Left lung (tissue), 4 donors: ENCODE measurements at regions not wholly inside any gene's neighbourhood (a gene's known extent, or its start where the extent isn't known, plus 50 kb on each side); places are given as distances from the start of the nearest gene placed in this dataset.
"Not testable (repeated sequence)": the region's sequence is repeated elsewhere in the genome, so short reads cannot be mapped to it uniquely, and the experiment has no call there.

Source experiments
- ATAC-seq: fragments of 200-7000 bp; cut with Tn5 transposase; one replicate; pipeline ENCODE4 v1.9.1; 2020; ENCODE audit warnings: moderate library complexity
- DNase-seq, 4 donors: peaks; one replicate each; pipeline ENCODE4 v3.0.0-alpha.2; 2013 to 2020
- H3K27ac ChIP-seq, 2 donors: fragments of 200-600 bp; sonication (generic) in 1 of 2; one replicate each; pipeline versions ENCODE4 v1.5.0 to v1.8.0; 2020 to 2021
- H3K27me3 ChIP-seq, 2 donors: fragments of 200-600 bp; sonication (generic) in 1 of 2; one replicate each; pipeline versions ENCODE4 v1.5.0 to v1.8.0; 2020 to 2021
- H3K36me3 ChIP-seq, 2 donors: fragments of 200-600 bp; sonication (generic) in 1 of 2; one replicate each; pipeline versions ENCODE4 v1.5.0 to v1.8.0; 2020 to 2021
- H3K4me1 ChIP-seq, 2 donors: fragments of 200-600 bp; one replicate each; pipeline ENCODE4 v1.8.0; 2021
- H3K4me3 ChIP-seq, 2 donors: fragments of 200-600 bp; sonication (generic) in 1 of 2; one replicate each; pipeline versions ENCODE4 v1.5.0 to v1.8.0; 2020 to 2021; ENCODE audit warnings: mild to moderate bottlenecking in 1 of 2
- H3K9me3 ChIP-seq, 2 donors: fragments of 200-600 bp; sonication (generic) in 1 of 2; one replicate each; pipeline versions ENCODE4 v1.5.0 to v1.8.0; 2020 to 2021
- intact Hi-C, 2 donors: fragments of 100-400 bp; cut with DNase I; formaldehyde crosslinking; loops; one replicate each; pipeline versions ENCODE4 v1.11.2 to v1.14.2; 2022
- TF ChIP-seq, protein P1 (sequence below), 2 donors: fragments of 200-600 bp; sonication (generic) in 1 of 2; IDR thresholded peaks; one replicate each; pipeline versions ENCODE4 v1.5.0 to v1.8.0; 2021; ENCODE audit warnings: antibody characterized with exemption in 2 of 2
- donor health status: DM: no; HTN: yes; CAD: no.
- donor health status: DM: no; HTN: no; CAD: no.

DNA sequence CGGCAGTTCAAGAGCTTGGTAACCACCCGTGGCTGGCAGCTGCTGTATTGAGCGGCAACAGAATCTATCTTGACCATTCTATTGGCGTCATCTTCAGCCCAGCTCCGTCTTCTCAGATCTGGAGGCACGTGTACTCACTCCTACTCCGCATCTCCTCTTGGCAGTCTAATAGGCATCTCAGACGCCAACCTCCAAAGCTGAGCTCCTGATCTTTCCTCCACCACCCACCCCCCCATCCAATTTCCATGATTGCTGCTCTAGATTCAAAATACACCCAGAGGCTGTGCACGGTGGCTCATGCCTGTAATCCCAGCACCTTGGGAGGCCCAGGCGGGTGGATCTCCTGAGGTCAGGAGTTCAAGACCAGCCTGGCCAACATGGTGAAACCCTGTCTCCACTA lies 84.6 kb upstream of the CASZ1 start:
- H3K4me3 ChIP-seq = no peak overlapping the region
- H3K9me3 ChIP-seq = no peaks in the 10 kb centered on the region
- peaks cover 0 to 24% of the 10 kb centered on the region in 2 donors for H3K27me3 ChIP-seq
- H3K36me3 ChIP-seq = no peaks in the 10 kb centered on the region
- TF ChIP-seq, protein P1, sequence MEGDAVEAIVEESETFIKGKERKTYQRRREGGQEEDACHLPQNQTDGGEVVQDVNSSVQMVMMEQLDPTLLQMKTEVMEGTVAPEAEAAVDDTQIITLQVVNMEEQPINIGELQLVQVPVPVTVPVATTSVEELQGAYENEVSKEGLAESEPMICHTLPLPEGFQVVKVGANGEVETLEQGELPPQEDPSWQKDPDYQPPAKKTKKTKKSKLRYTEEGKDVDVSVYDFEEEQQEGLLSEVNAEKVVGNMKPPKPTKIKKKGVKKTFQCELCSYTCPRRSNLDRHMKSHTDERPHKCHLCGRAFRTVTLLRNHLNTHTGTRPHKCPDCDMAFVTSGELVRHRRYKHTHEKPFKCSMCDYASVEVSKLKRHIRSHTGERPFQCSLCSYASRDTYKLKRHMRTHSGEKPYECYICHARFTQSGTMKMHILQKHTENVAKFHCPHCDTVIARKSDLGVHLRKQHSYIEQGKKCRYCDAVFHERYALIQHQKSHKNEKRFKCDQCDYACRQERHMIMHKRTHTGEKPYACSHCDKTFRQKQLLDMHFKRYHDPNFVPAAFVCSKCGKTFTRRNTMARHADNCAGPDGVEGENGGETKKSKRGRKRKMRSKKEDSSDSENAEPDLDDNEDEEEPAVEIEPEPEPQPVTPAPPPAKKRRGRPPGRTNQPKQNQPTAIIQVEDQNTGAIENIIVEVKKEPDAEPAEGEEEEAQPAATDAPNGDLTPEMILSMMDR (IDR thresholded peaks at IDR 0.05) = no peak
- no peak for ATAC-seq
- no peak overlapping the region for H3K27ac ChIP-seq
- intact Hi-C loops = no loop called here
- H3K4me1 ChIP-seq = no peaks in the 10 kb centered on the region
- no peak for DNase-seq

DNA sequence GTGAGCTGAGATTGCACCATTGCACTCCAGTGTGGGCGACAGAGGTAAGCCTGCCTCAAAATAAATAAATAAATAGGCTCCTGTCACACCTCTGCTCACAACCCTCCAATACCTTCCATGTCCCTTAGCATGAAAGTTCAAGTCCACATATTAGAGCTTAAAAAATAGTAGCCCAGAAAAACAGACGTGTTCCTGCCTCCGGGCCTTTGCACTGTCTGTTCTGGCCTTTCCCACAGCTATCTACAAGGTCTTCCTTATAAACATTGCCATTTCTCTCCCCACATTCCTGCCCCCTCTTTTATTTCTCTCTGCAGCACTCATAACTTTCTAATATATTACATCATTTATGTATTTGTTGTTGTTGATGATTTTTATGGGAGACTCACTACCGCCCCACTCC lies 85.6 kb upstream of the CASZ1 start:
- intact Hi-C loops = no loop called here
- Histone ChIP-seq H3K36me3 (no peaks in the 10 kb centered on the region), H3K4me1 (no peaks in the 10 kb centered on the region), H3K9me3 (no peaks in the 10 kb centered on the region), H3K4me3 (no peak overlapping the region), H3K27ac (no peak overlapping the region), H3K27me3 (peaks cover 6 to 32% of the 10 kb centered on the region in 2 donors)
- DNase-seq (no peak), ATAC-seq (no peak)
- TF ChIP-seq, protein P1 (IDR thresholded peaks at IDR 0.05) = no peak

DNA sequence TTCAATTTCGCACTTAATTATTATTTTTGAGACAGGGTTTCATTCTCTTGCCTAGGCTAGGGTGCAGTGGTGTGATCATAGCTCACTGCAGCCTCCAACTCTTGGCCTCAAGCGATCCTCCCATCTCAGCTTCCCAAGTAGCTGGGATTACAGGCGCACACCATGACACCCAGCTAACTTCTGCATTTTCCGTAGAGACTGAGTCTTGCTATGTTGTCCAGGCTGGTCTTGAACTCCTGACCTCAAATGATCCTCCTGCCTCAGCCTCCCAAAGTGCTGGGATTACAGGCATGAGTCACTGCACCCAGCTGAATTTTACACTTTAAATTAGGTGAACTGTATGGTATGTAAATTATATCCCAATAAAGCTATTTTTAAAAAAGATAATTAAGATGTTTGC lies 90.6 kb upstream of the CASZ1 start:
- H3K9me3 ChIP-seq, ATAC-seq, H3K27ac ChIP-seq, H3K4me1 ChIP-seq, DNase-seq, intact Hi-C loops, H3K36me3 ChIP-seq, H3K4me3 ChIP-seq: not testable (repeated sequence)
- peaks cover 40 to 79% of the 10 kb centered on the region in 2 donors for H3K27me3 ChIP-seq

DNA sequence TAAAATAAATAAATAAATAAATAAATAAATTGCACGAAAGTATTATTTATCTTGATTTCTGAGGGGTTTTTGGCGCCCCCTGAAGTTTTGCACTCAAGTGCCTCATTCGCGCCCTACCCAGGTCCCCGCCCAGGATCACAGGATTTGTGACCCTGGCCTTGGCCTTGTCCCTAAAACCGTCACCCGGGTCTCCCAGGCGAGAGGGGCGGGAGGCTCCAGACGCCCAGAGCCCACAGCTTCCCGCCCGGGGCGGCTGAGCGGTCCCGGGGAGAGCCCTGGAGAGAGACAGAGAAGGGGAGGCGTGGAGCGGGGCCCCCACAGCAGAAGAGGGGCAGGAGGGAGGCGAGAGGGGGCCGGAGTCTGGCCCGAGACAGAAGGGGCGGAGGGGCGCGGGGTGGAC lies 91.8 kb upstream of the CASZ1 start:
- Histone ChIP-seq H3K36me3 (no peaks in the 10 kb centered on the region), H3K4me3 (no peak overlapping the region), H3K4me1 (peaks cover 0 to 4% of the 10 kb centered on the region in 2 donors), H3K27me3 (peaks cover 40 to 77% of the 10 kb centered on the region in 2 donors), H3K9me3 (no peaks in the 10 kb centered on the region), H3K27ac (no peak overlapping the region)
- no peak for ATAC-seq
- TF ChIP-seq, protein P1 (IDR thresholded peaks at IDR 0.05) = no peak
- DNase-seq = peak in 1 of 4 donors; percentile 65
- intact Hi-C loops = no loop called here

DNA sequence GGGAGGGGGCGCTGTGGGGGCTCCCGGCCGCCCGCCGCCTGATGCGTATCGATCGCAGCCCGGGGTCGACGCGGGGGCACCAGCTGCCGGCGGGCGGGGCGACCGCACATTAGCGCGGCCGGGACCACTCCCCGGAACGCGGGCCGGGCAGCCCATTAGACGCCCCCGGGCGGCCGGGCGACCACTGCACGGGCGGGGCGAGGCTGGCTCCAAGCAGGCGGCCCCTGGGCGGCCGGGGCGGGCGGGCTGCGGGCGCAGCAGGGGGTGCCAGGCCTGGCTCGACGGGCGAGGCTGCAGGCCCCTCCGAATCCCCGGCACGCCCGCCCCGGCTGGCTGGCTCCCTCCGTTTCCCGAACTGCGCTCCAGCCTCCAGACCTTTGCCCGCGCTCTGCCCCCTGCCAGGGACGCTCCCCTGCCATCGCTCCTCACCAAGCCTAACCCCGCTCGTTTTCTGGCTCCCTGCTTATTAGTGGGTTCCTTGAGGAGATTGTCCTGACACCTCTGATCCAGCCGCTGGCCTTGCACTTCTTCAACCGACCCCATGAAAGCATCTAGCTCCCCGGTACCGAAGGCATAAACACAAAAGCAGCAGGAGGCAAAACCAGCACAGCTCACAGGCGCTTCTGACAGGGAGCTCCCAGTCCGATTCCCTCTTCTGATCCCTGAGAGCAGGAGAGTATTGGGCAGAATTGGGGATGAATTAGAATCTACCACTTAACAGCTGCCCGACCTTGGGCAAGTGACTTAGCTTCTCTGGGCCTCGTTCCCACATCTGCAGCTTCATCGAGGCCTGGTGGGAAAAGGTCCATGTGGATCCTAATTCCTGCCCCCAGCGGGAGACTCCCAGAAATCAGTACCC lies 92.6 kb upstream of the CASZ1 start:
- H3K27ac ChIP-seq = no peak overlapping the region
- DNase-seq (peak in 1 of 4 donors; percentile 72), ATAC-seq (no peak)
- no peaks in the 10 kb centered on the region for H3K9me3 ChIP-seq
- TF ChIP-seq, protein P1 (IDR thresholded peaks at IDR 0.05) = no peak
- H3K27me3 ChIP-seq = peaks cover 40 to 78% of the 10 kb centered on the region in 2 donors
- H3K36me3 ChIP-seq = no peaks in the 10 kb centered on the region
- peaks cover 0 to 4% of the 10 kb centered on the region in 2 donors for H3K4me1 ChIP-seq
- no peak overlapping the region for H3K4me3 ChIP-seq
- intact Hi-C loops = no loop called here
